ENCODE measurements at regions not wholly inside any gene's neighbourhood (a gene's known extent, or its start where the extent isn't known, plus 50 kb on each side); places are given as distances from the start of the nearest gene placed in this dataset.

DNA sequence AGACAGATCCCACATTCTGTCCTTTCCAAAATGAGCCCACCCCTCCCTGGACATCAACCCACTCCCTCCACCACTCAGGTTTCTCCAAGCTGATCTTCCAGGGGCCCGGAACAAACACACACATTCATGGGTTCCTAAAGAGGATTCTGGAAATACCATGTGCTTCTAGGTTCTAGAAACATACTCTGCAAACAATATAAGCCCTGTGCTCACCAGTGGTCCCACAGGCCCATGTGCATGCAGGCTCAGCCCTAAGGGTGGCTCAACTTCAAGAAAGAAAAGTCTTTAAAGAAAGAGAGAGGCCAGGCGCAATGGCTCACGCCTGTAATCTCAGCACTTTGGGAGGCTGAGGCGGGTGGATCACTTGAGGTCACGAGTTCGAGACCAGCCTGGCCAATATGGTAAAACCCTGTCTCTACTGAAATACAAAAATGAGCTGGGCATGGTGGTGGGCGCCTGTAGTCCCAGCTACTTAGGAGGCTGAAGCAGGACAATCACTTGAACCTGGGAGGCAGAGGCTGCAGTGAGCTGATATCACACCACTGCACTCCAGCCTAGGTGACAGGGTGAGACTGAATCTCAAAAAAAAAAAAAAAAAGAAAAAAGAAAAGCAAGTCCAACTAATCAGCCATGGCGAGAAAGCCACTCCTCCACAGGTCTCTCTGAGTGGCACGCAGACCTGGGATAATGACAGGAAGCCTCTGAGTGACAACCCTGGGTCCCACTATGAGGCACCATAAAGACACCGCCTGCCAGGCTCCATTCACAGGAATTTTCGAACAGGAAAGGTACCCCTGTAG, 59.5 kb upstream of the PNMA1 start:
- Histone ChIP-seq H3K9ac (ENCODE audit: low read depth, low read length) (no peak overlapping the region), H3K9me3 (ENCODE audit: control insufficient read depth, insufficient read depth, low read length) (no peaks in the 10 kb centered on the region), H3K4me1 (ENCODE audit: insufficient read depth, low read length) (peaks cover 24% of the 10 kb centered on the region), H3K36me3 (ENCODE audit: insufficient read depth, low read length) (no peaks in the 10 kb centered on the region)

- H3K4me1 ChIP-seq (ENCODE audit: insufficient read depth, low read length), result peaks cover 18% of the 10 kb centered on the region
- H3K9me3 ChIP-seq (ENCODE audit: control insufficient read depth, insufficient read depth, low read length), result no peaks in the 10 kb centered on the region
- no peaks in the 10 kb centered on the region for H3K36me3 ChIP-seq (ENCODE audit: insufficient read depth, low read length)
- no peak overlapping the region for H3K9ac ChIP-seq (ENCODE audit: low read depth, low read length)
These were observed 57.9 kb upstream of the PNMA1 start for GRCh38 chr14:73771848-73772638.

DNA sequence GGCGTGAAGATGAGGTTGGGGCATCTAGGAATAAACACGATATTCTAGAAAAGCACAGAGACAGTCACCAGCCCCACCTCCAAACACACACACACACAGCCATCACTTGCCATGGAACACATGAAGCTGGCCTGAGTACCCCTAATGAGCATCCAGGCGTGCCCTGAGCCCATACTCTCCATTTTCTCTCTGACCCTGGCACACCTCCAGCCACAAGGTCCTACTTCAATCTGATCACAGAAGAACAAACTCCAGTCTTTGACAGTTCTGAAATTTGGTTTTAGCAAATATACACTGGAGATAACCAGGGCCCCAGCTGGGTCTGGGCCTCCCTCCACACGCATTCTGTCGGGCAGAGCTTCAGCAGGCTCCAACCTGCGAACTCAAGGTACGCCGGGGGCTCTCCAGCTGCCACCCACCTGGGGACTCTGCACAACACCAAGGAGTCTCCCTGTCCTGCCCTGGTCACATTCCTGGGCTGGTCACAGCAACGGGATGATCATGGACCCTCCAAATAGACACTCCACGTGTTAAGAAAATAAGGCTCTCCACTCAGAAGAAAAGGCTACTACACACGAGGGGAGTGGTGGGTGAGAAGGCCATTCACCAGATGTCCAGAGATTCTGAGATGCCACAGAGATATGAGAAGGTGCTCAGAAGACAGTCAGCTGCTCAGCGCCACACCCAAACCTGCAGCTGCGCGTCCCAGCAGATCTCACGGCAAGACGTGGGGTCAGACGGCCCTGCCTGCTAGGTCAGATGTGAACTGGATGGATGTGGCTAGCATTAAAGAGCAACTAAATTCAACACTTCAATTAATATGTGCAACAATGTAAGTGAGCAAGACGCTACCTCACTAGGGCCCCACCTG, 57.0 kb upstream of the PNMA1 start:
- H3K4me1 ChIP-seq (ENCODE audit: insufficient read depth, low read length), result peaks cover 17% of the 10 kb centered on the region
- no peaks in the 10 kb centered on the region for H3K36me3 ChIP-seq (ENCODE audit: insufficient read depth, low read length)
- no peak overlapping the region for H3K9ac ChIP-seq (ENCODE audit: low read depth, low read length)
- no peaks in the 10 kb centered on the region for H3K9me3 ChIP-seq (ENCODE audit: control insufficient read depth, insufficient read depth, low read length)

DNA sequence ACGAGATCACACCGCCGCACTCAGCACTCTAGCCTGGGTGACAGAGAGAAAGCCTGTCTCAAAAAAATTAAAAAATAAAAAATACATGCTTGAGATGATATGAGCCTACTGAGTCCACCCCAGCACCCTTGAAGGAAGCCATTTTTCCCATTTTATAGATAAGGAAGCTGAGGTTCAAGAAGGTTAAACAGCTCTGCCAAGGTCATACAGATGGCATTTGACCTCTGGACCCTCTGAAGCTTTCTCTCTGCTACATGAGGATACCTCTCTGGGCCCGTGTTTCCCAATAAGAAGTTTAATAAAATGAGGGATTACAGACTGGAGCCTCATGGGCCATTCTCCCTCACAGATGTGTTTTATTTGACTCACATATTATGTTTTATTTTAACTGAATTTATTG, 53.9 kb upstream of the PNMA1 start:
- Histone ChIP-seq H3K36me3 (ENCODE audit: insufficient read depth, low read length) (no peaks in the 10 kb centered on the region), H3K9me3 (ENCODE audit: control insufficient read depth, insufficient read depth, low read length) (no peaks in the 10 kb centered on the region), H3K4me1 (ENCODE audit: insufficient read depth, low read length) (peaks cover 16% of the 10 kb centered on the region), H3K9ac (ENCODE audit: low read depth, low read length) (no peak overlapping the region)

DNA sequence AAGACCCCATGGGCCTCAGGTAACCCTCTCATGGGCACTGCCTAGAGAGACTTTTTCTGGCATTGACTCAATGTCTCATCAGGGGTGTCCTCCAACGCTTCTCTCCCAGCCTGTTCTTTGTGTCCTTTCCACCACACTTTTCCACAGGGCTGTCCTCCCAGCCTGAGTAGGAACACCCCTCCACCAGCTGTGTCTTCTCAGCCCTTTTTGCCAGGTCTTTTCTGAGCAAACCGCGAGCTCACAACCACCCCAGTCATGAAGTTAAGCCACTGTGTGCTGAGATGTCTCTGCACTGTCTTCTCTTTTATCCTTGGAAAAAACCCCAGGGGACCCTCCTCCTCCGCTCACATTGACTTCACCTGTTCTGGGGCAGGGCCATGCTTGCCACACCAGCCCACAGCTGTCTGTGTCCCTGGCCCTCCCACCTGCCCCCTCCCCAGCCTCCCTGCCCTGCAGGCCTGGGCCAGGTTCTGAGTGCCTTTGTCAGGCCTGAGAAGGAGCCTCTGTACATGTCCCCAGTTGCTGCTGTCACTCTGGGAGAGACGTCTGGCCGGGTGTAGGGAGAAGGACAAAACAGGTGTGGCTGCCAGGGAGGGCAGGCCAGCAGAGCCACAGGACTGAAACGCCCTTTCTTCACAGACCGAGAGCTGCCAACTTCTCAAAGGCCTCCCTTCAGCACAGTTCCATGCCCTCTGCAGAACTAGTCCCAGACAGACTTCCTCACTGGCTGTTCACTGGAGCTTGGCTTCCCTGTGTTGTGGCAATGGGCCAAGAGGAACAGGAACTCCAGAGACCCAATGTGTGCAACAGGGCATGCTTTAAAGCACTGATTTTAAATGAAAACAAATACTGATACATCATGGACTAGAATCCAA, 50.5 kb upstream of the PNMA1 start:
- H3K4me1 ChIP-seq (ENCODE audit: insufficient read depth, low read length), result peaks cover 13% of the 10 kb centered on the region
- no peak overlapping the region for H3K9ac ChIP-seq (ENCODE audit: low read depth, low read length)
- no peaks in the 10 kb centered on the region for H3K36me3 ChIP-seq (ENCODE audit: insufficient read depth, low read length)
- no peaks in the 10 kb centered on the region for H3K9me3 ChIP-seq (ENCODE audit: control insufficient read depth, insufficient read depth, low read length)
